ENCODE measurements at regions not wholly inside any gene's neighbourhood (a gene's known extent, or its start where the extent isn't known, plus 50 kb on each side); places are given as distances from the start of the nearest gene placed in this dataset.

- DNase-seq (ENCODE audit: extremely low read depth, low read depth), result no peak
- TF ChIP-seq CTCF (IDR thresholded peaks at IDR 0.05; ENCODE audit: low read depth, low read length), result no peak
Observed at GRCh38 chr2:198788676-198789075, 669.1 kb downstream of the SATB2 start.

GRCh38 chr2:198782734-198783133, 675.0 kb downstream of the SATB2 start:
- DNase-seq (ENCODE audit: extremely low read depth, low read depth), result no peak
- no peak for TF ChIP-seq CTCF (IDR thresholded peaks at IDR 0.05; ENCODE audit: low read depth, low read length)

GRCh38 chr2:198776616-198777406, 680.9 kb downstream of the SATB2 start:
- no peak for TF ChIP-seq CTCF (IDR thresholded peaks at IDR 0.05; ENCODE audit: low read depth, low read length)
- DNase-seq (ENCODE audit: extremely low read depth, low read depth), result no peak

- DNase-seq (ENCODE audit: extremely low read depth, low read depth), result no peak
Observed at GRCh38 chr2:198775737-198776136, 682.0 kb downstream of the SATB2 start.

GRCh38 chr2:198774576-198774975, 683.2 kb downstream of the SATB2 start:
- DNase-seq (ENCODE audit: extremely low read depth, low read depth), result no peak
- no peak for TF ChIP-seq CTCF (IDR thresholded peaks at IDR 0.05; ENCODE audit: low read depth, low read length)

More at GRCh38 chr2:198775737-198776136, 682.0 kb downstream of the SATB2 start:
- TF ChIP-seq CTCF (IDR thresholded peaks at IDR 0.05; ENCODE audit: low read depth, low read length), result no peak

- DNase-seq (ENCODE audit: extremely low read depth, low read depth), result no peak
- no peak for TF ChIP-seq CTCF (IDR thresholded peaks at IDR 0.05; ENCODE audit: low read depth, low read length)
Observed at GRCh38 chr2:198767694-198768093, 690.0 kb downstream of the SATB2 start.

- TF ChIP-seq CTCF (IDR thresholded peaks at IDR 0.05; ENCODE audit: low read depth, low read length), result no peak
- no peak for DNase-seq (ENCODE audit: extremely low read depth, low read depth)
Observed at GRCh38 chr2:198763793-198764192, 693.9 kb downstream of the SATB2 start.
